ENCODE measurements at regions not wholly inside any gene's neighbourhood (a gene's known extent, or its start where the extent isn't known, plus 50 kb on each side); places are given as distances from the start of the nearest gene placed in this dataset.

GRCh38 chr20:8073024-8073832 lies 53.7 kb upstream of the TMX4 start:
- Histone ChIP-seq H3K36me3 (no peaks in the 10 kb centered on the region), H3K27ac (replicated peaks in 1 of 4) (peak overlapping the region in 2 of 4 donors; percentile 3 to 35), H3K27me3 (no peaks in the 10 kb centered on the region), H3K9me3 (no peaks in the 10 kb centered on the region), H3K4me3 (no peak overlapping the region), H3K4me1 (peaks cover 3 to 32% (median 26%) of the 10 kb centered on the region in 4 donors)
- DNase-seq (ENCODE audit: extremely low spot score): no peak
- intact Hi-C loops (cut with DNase I): no loop called here
- 58% methylated on average over 5 of the region's 5 CpGs for WGBS
- no peak for TF ChIP-seq CTCF (IDR thresholded peaks at IDR 0.05)
- TF ChIP-seq POLR2AphosphoS5 (IDR thresholded peaks at IDR 0.05): no peak
- no peak for TF ChIP-seq POLR2A (IDR thresholded peaks at IDR 0.05; ENCODE audit: low read depth)
- no peak for TF ChIP-seq EP300 (IDR thresholded peaks at IDR 0.05)

- intact Hi-C loops (cut with DNase I): no loop called here
- Histone ChIP-seq H3K27ac (replicated peaks in 1 of 4) (no peak overlapping the region), H3K36me3 (no peaks in the 10 kb centered on the region), H3K4me3 (no peak overlapping the region), H3K27me3 (no peaks in the 10 kb centered on the region), H3K9me3 (no peaks in the 10 kb centered on the region), H3K4me1 (peaks cover 3 to 36% (median 28%) of the 10 kb centered on the region in 4 donors)
- DNase-seq (ENCODE audit: extremely low spot score): no peak
- WGBS: 67% methylated on average over 3 of the region's 3 CpGs
- TF ChIP-seq POLR2A (IDR thresholded peaks at IDR 0.05; ENCODE audit: low read depth): no peak
- TF ChIP-seq POLR2AphosphoS5 (IDR thresholded peaks at IDR 0.05): no peak
- no peak for TF ChIP-seq CTCF (IDR thresholded peaks at IDR 0.05)
- no peak for TF ChIP-seq EP300 (IDR thresholded peaks at IDR 0.05)
Measured at GRCh38 chr20:8074931-8075330, 55.4 kb upstream of the TMX4 start.

GRCh38 chr20:8076306-8077136 lies 55.5 kb upstream of the PLCB1 start:
- 57% methylated on average over 3 of the region's 3 CpGs for WGBS
- DNase-seq (ENCODE audit: extremely low spot score): no peak
- TF ChIP-seq CTCF (IDR thresholded peaks at IDR 0.05) (peak in 1 of 3 experiments; percentile 13), POLR2A (IDR thresholded peaks at IDR 0.05; ENCODE audit: low read depth) (no peak)
- Histone ChIP-seq H3K4me3 (no peak overlapping the region), H3K4me1 (peaks cover 3 to 36% (median 28%) of the 10 kb centered on the region in 4 donors), H3K36me3 (no peaks in the 10 kb centered on the region), H3K9me3 (no peaks in the 10 kb centered on the region), H3K27ac (replicated peaks in 1 of 4) (peak overlapping the region; percentile 42 to 59 (median 52)), H3K27me3 (no peaks in the 10 kb centered on the region)
- intact Hi-C loops (cut with DNase I): no loop called here

GRCh38 chr20:8077137-8077466 lies 55.0 kb upstream of the PLCB1 start:
- H3K4me3 ChIP-seq: no peak overlapping the region

More at GRCh38 chr20:8077137-8077466, 55.0 kb upstream of the PLCB1 start:
- DNase-seq (ENCODE audit: extremely low spot score): no peak
- no peak for TF ChIP-seq CTCF (IDR thresholded peaks at IDR 0.05)
- TF ChIP-seq POLR2AphosphoS5 (IDR thresholded peaks at IDR 0.05): peak in 1 of 2 donors; percentile 28
- TF ChIP-seq EP300 (IDR thresholded peaks at IDR 0.05): no peak
- TF ChIP-seq POLR2A (IDR thresholded peaks at IDR 0.05; ENCODE audit: low read depth): no peak
- intact Hi-C loops (cut with DNase I): no loop called here
- Histone ChIP-seq H3K27ac (replicated peaks in 1 of 4) (peak overlapping the region; percentile 42 to 59 (median 52)), H3K36me3 (no peaks in the 10 kb centered on the region), H3K27me3 (no peaks in the 10 kb centered on the region), H3K4me1 (peaks cover 3 to 36% (median 29%) of the 10 kb centered on the region in 4 donors), H3K9me3 (no peaks in the 10 kb centered on the region)
- 56% methylated on average over 2 of the region's 2 CpGs for WGBS

Data from esophagus muscularis mucosa (tissue), 4 donors.